HT-29 (cell line): ENCODE measurements at regions not wholly inside any gene's neighbourhood (a gene's known extent, or its start where the extent isn't known, plus 50 kb on each side); places are given as distances from the start of the nearest gene placed in this dataset. TPM values are rescaled to one million over a fixed set of nuclear protein-coding genes. Genes with fewer than 3 reads are reported as not detected.
"Not testable (repeated sequence)": the region's sequence is repeated elsewhere in the genome, so short reads cannot be mapped to it uniquely, and the experiment has no call there.

Experiments used
- DNase-seq: peaks from one replicate; pipeline ENCODE4 v3.0.0-alpha.2; 2015; ENCODE audit warnings: low spot score
- small RNA-seq: library from RNA; depleted of rRNA; stranded (forward); fragments of <200 nt; gene quantifications from one replicate; pipeline ENCODE3, GENCODE V24; 2014

GRCh38 chr3:110995461-110996231 is 76.0 kb upstream of the NECTIN3 start:
- no peak for DNase-seq

- not testable (repeated sequence) for DNase-seq
These were observed 72.8 kb upstream of the NECTIN3 start for GRCh38 chr3:110998766-110999165.

GRCh38 chr3:111006485-111006884 is 65.1 kb upstream of the NECTIN3 start:
- DNase-seq, result not testable (repeated sequence)

- peak; percentile 47 for DNase-seq
These were observed 59.0 kb upstream of the NECTIN3 start for GRCh38 chr3:111012388-111013248.

Small RNAs in the stretch of these regions (small RNA-seq; reads per million reads assigned to genes)
- not detected for gene AC078918.1
- not detected for gene MIR4445
- gene RF00019, result not detected
- not detected for gene RNU6ATAC15P
